ENCODE measurements at regions not wholly inside any gene's neighbourhood (a gene's known extent, or its start where the extent isn't known, plus 50 kb on each side); places are given as distances from the start of the nearest gene placed in this dataset.

DNA sequence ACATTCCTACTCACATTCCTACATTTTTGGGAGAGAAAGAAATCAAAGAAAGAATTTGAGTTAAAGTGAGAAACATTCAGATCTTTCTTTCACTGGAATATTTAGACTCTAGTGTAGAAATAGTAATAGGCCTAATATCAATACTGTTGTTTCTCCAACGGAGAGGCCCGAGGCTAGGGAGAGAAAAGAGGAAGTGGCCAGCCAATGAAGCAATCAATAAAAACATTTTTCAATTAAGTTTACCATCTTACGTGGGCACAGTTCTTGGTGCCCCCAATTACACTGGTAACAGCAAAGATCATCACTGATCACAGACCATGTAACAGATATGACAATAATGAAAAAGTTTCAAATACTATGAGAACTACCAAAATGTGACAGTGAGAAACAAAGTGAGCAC is 281.4 kb downstream of the GPM6A start:
- no peak for DNase-seq (ENCODE audit: low read depth)
- H3K4me3 ChIP-seq (ENCODE audit: low read length), result no peak overlapping the region
- TF ChIP-seq, protein P1, sequence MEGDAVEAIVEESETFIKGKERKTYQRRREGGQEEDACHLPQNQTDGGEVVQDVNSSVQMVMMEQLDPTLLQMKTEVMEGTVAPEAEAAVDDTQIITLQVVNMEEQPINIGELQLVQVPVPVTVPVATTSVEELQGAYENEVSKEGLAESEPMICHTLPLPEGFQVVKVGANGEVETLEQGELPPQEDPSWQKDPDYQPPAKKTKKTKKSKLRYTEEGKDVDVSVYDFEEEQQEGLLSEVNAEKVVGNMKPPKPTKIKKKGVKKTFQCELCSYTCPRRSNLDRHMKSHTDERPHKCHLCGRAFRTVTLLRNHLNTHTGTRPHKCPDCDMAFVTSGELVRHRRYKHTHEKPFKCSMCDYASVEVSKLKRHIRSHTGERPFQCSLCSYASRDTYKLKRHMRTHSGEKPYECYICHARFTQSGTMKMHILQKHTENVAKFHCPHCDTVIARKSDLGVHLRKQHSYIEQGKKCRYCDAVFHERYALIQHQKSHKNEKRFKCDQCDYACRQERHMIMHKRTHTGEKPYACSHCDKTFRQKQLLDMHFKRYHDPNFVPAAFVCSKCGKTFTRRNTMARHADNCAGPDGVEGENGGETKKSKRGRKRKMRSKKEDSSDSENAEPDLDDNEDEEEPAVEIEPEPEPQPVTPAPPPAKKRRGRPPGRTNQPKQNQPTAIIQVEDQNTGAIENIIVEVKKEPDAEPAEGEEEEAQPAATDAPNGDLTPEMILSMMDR (conservative IDR thresholded peaks at IDR 0.05; ENCODE audit: low read depth, low read length), result no peak

DNA sequence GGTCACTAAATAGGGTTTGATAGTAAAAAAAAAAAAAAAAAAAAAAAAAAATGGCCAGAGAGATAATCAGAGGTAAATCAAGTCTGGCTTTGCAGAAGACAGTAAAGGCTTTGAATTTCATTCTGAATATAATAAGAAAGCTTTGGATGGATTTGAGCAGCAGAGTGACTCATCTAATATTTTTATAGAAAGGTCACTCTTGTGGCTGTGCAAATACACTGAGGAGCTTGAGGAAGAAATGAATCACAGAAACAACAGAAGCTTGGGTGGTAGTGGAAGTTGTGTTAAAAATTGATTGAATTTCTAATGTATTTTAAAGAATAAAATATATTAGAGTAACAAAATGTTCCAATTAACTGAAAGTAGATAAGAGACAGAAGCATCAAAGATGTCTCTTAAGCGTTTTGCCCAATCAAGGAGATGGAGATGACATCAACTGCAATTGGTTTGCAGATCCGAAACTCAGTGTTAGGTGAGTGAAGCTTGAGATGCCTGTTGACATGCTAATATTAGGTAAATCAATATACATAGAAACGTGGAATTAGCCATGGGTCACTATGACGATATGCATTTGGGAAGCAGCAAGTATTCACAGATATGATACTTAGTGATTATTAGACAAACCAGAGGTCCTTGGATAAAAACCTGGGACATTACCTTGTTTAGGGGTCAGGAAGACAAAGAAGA is 280.5 kb downstream of the GPM6A start:
- no peak overlapping the region for H3K4me3 ChIP-seq (ENCODE audit: low read length)
- no peak for DNase-seq (ENCODE audit: low read depth)
- TF ChIP-seq, protein P1 (conservative IDR thresholded peaks at IDR 0.05; ENCODE audit: low read depth, low read length), result no peak

DNA sequence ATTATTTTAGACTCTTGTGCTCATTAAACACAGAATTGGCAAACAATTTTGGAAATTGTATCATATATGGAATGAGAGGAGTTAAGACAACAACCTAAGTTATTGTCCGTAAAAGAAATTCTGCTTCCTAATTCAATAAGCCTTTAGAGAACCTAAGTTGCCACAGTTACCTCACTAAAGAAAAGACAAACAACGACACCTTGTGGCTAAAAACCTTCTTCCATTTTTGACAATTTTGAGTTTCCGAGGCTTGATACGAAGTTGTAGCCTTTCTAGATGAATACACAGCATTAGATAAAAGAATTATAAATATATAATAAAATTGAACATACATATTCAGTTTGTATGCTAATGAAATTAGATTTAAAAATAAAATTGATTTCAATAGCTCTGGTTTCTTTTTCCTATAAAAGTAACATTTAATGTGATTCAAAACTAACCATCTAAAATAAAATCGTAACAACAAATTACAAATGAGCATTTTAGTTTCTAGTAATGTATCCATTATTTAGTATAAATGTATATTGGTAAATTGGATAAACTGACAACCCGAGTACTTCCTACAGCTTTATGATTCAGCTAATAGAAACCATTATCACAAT is 275.1 kb downstream of the GPM6A start:
- DNase-seq (ENCODE audit: low read depth), result peak; percentile 38
- TF ChIP-seq, protein P1 (conservative IDR thresholded peaks at IDR 0.05; ENCODE audit: low read depth, low read length), result peak; percentile 51
- H3K4me3 ChIP-seq (ENCODE audit: low read length), result no peak overlapping the region

DNA sequence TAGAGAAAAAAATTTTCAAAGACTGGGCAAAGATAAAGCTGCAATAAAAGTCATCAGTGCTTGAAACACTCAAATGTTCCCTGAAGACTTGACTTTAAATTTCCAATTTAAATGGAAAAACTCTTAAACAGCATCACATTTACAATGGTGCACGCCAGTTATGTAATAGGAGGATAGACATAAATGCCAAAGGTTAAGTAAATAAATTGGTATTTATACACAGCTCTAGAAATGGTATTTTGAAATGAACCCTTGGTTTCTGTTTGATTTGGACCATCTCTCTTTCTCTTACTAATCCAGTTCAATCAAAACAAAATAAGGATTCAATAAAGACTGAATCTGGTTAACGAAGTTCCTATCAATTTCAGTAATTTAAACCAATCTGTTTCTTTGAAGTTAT is 272.6 kb downstream of the GPM6A start:
- DNase-seq (ENCODE audit: low read depth), result no peak
- no peak overlapping the region for H3K4me3 ChIP-seq (ENCODE audit: low read length)
- TF ChIP-seq, protein P1 (conservative IDR thresholded peaks at IDR 0.05; ENCODE audit: low read depth, low read length), result no peak

DNA sequence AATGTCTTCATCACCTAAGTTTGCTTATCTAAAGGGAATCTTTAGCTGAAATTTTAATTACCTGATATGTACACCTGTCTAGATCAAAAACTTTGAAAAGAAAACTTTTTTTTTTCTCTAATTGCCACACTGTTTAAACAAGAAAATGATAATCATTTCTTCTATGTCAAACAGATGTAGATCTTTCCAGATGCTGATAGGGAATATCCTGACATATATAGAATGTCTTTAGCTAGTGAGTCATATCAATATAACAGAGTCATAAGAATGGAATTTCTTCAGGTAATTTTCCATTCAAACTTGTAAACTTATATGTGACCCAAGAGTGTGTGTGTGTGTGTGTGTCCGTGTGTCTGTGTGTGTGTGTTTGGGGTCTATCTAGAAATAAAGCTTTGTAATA is 271.9 kb downstream of the GPM6A start:
- TF ChIP-seq, protein P1 (conservative IDR thresholded peaks at IDR 0.05; ENCODE audit: low read depth, low read length), result no peak
- no peak overlapping the region for H3K4me3 ChIP-seq (ENCODE audit: low read length)
- no peak for DNase-seq (ENCODE audit: low read depth)

DNA sequence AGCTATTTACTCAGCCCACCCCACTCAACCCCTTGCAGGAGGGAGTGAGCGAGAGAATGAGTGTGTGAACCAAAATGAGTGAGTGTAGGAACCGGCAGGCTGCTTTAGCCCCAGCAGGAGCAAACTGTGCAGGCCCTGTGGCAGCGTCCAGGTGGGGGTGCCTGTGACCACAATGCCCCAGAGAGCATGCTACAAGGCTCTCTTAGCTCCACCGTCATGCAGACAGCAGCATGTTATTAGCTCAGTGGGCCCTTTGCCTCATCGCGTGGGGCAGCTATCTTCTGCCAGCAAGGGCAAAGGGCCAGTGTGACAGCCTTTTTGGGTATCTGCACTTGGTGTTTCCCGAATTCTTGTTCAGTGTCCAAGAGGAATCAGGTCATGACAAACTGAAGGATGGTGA is 271.3 kb downstream of the GPM6A start:
- DNase-seq (ENCODE audit: low read depth), result no peak
- H3K4me3 ChIP-seq (ENCODE audit: low read length), result no peak overlapping the region
- TF ChIP-seq, protein P1 (conservative IDR thresholded peaks at IDR 0.05; ENCODE audit: low read depth, low read length), result no peak

DNA sequence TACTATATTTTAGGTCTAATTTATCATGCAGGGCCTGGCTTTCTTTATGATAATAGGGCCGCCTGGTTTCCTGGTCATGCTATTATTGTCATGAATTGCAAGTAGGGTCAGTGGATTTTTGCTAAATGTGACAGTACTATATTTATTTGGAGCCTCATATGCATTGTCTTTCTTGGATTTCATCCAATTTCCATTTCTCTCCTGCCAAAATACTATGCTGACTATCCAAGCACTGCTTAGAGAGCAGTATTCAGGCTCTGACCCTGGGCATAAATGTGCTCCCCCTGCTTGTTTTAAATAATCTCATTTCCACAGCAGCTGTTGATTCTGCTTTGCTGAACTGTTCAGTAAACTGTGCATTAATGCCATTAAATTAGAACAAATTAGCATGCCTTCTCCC is 269.3 kb downstream of the GPM6A start:
- TF ChIP-seq, protein P1 (conservative IDR thresholded peaks at IDR 0.05; ENCODE audit: low read depth, low read length), result no peak
- DNase-seq (ENCODE audit: low read depth), result no peak
- no peak overlapping the region for H3K4me3 ChIP-seq (ENCODE audit: low read length)

All from retinal pigment epithelial cell (primary cell).